ENCODE measurements at regions not wholly inside any gene's neighbourhood (a gene's known extent, or its start where the extent isn't known, plus 50 kb on each side); places are given as distances from the start of the nearest gene placed in this dataset.
"Not testable (repeated sequence)": the region's sequence is repeated elsewhere in the genome, so short reads cannot be mapped to it uniquely, and the experiment has no call there.

GRCh38 chr14:80275208-80275850 lies 64.0 kb upstream of the DIO2 start:
- no peaks in the 10 kb centered on the region for H3K9me3 ChIP-seq
- no peaks in the 10 kb centered on the region for H3K36me3 ChIP-seq
- intact Hi-C loops (cut with DNase I; ENCODE audit: low total_unique reads): no loop called here
- no peak for DNase-seq (ENCODE audit: low spot score in 2 of 2)
- TF ChIP-seq POLR2AphosphoS5 (IDR thresholded peaks at IDR 0.05) (no peak), CTCF (IDR thresholded peaks at IDR 0.05) (no peak), POLR2A (IDR thresholded peaks at IDR 0.05) (no peak)
- no peak overlapping the region for H3K4me3 ChIP-seq
- H3K27me3 ChIP-seq: no peaks in the 10 kb centered on the region
- no peak overlapping the region for H3K27ac ChIP-seq
- no peaks in the 10 kb centered on the region for H3K4me1 ChIP-seq

- DNase-seq (ENCODE audit: low spot score in 2 of 2); H3K36me3 ChIP-seq; intact Hi-C loops (cut with DNase I; ENCODE audit: low total_unique reads); H3K27ac ChIP-seq; H3K9me3 ChIP-seq; H3K4me1 ChIP-seq; H3K27me3 ChIP-seq; H3K4me3 ChIP-seq: not testable (repeated sequence)
These were observed 63.0 kb upstream of the DIO2 start for GRCh38 chr14:80274310-80274709.

GRCh38 chr14:80271389-80271788 lies 60.1 kb upstream of the DIO2 start:
- no peak overlapping the region for H3K27ac ChIP-seq
- H3K4me3 ChIP-seq: no peak overlapping the region
- no peaks in the 10 kb centered on the region for H3K9me3 ChIP-seq
- TF ChIP-seq POLR2AphosphoS5 (IDR thresholded peaks at IDR 0.05) (no peak), POLR2A (IDR thresholded peaks at IDR 0.05) (no peak), CTCF (IDR thresholded peaks at IDR 0.05) (no peak)
- no peak for DNase-seq (ENCODE audit: low spot score in 2 of 2)
- no peaks in the 10 kb centered on the region for H3K4me1 ChIP-seq
- H3K27me3 ChIP-seq: no peaks in the 10 kb centered on the region
- intact Hi-C loops (cut with DNase I; ENCODE audit: low total_unique reads): no loop called here
- H3K36me3 ChIP-seq: no peaks in the 10 kb centered on the region

- no peaks in the 10 kb centered on the region for H3K4me1 ChIP-seq
- intact Hi-C loops (cut with DNase I; ENCODE audit: low total_unique reads): no loop called here
- no peak overlapping the region for H3K27ac ChIP-seq
- DNase-seq (ENCODE audit: low spot score in 2 of 2): no peak
- H3K27me3 ChIP-seq: no peaks in the 10 kb centered on the region
- no peak overlapping the region for H3K4me3 ChIP-seq
- no peak for TF ChIP-seq POLR2A (IDR thresholded peaks at IDR 0.05)
- no peak for TF ChIP-seq POLR2AphosphoS5 (IDR thresholded peaks at IDR 0.05)
- no peak for TF ChIP-seq CTCF (IDR thresholded peaks at IDR 0.05)
- no peaks in the 10 kb centered on the region for H3K9me3 ChIP-seq
- H3K36me3 ChIP-seq: no peaks in the 10 kb centered on the region
These were observed 58.1 kb upstream of the DIO2 start for GRCh38 chr14:80269353-80269925.

- no peak for DNase-seq (ENCODE audit: low spot score in 2 of 2)
- no peak for TF ChIP-seq POLR2AphosphoS5 (IDR thresholded peaks at IDR 0.05)
- no peak for TF ChIP-seq CTCF (IDR thresholded peaks at IDR 0.05)
- TF ChIP-seq POLR2A (IDR thresholded peaks at IDR 0.05): no peak
- Histone ChIP-seq H3K36me3 (no peaks in the 10 kb centered on the region), H3K27me3 (no peaks in the 10 kb centered on the region), H3K4me1 (no peaks in the 10 kb centered on the region), H3K4me3 (no peak overlapping the region), H3K9me3 (no peaks in the 10 kb centered on the region), H3K27ac (no peak overlapping the region)
- intact Hi-C loops (cut with DNase I; ENCODE audit: low total_unique reads): no loop called here
These were observed 55.6 kb upstream of the DIO2 start for GRCh38 chr14:80266930-80267329.

Measured in breast epithelium (tissue), 4 donors.